ENCODE measurements at regions not wholly inside any gene's neighbourhood (a gene's known extent, or its start where the extent isn't known, plus 50 kb on each side); places are given as distances from the start of the nearest gene placed in this dataset.
A peak's percentile ranks its signal among the peaks of the same experiment; 100 is the strongest.

DNA sequence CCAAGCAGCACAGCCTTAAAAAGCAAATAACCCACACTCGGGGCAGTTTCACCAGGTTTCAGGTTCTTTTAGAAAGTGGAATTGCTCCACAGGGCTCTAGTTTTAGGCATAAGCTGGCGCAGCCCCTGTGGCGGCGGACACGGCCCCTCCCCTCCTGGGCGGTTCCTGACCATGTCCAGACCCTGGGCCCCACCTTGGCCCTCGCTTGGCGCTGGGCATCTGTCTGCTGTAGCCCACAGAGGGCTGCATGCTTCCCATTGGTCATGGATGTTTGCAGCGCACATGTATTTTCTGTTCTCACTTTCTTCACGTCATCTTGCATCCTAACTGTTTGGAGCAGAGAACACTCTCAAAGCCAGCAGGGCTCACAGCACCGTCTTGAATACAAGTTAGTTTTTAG is 244.3 kb downstream of the BRD1 start:
- no peak for DNase-seq

DNA sequence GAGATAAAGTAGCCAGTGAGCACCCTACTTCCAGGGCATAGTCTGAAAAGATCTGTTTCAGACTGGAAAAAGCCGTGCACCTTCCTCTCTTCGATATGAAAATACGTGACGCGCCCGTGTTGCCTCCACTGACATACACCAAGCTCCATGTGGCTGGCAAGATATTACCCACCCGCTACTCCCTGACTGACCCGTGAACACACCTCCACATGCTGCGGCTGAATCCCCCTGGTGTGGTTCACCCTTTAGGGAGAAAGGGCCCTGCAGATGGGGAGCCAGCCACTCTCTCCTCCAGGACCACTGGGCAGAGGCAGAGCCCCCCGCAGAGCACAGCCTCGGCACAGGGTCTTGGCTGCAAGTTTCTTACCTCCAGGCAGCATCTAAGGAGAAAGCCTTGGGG is 245.0 kb downstream of the BRD1 start:
- DNase-seq, result no peak

DNA sequence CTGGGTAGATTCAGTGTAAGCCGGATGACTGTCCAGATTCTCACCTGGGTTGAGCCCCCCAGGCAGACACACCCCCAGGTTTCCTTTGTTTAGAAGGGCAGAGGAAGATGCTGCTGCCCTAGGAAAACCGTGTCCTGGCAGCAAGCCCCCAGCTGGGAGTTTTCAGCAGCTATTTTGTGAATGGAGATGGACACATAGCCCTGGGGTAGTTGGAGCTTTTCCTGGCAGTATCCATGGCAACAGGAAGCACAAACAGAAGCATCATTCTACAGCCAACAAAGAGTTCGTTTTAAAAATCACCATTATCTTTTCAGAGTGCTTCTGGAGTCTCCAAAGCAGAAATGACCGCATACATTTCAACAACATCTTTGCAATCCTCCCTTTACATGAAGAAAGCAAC is 245.5 kb downstream of the BRD1 start:
- no peak for DNase-seq

DNA sequence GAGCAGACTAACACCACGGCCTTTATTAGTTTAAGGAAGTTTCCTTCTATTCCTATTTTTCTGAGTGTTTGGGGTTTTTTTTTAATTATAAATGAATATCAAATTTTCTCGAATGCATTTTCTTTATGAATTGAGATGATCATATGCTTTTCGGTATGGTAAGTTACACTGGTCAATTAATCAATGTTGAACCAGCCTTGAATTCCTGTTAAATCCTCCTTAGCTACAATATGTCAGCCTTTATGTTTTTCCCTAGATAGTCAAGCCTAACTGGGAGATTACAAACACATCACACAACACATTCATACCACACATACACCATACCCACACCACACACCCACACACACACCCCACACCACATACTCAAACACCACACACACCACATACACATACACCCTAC is 247.6 kb downstream of the BRD1 start:
- DNase-seq, result no peak

- no peak for DNase-seq
These were observed 250.3 kb downstream of the BRD1 start for GRCh38 chr22:49577168-49578060.

DNA sequence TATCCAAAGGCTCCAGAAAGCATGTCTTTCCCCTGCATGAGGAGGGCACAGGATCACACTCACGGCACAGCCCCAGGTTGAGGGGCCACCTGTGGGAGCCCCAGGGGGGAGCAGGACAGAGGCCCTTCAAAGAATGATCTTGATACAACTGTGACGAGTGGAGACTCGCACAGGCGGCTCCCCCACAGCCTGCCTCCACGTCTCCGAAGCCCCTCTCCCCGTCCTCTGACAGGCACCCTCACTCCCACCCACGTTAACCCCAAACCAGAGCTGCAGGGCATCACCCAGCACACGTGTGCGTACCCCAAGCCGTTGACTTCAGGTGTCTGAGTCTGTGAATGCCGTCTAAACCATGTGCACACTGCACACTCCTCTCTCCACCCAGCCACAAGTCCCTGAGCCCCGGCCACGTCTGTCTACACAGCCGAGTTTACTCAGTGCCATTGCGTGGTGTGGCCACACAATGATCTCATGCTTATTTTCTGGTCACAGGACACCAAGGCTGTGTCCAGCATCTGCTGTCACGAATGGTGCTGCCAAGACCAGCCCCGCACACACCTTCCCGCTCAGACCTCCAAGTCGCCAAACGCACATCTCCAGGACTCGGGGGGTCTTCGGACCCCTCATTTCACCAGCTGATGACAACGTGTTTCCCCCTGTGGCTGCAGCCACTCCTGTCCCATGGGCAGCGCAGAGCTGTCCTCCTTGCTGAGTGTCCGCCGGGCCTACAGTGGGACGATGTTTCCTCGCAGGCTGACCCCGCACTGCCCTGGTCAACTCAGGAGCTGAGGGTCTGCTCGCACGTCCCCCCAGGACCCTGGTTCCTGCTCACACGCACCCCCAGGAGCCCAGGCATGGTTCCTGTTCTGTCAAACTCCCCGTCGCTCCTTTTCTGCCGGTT is 251.2 kb downstream of the BRD1 start:
- DNase-seq, result no peak

- DNase-seq, result no peak
These were observed 252.0 kb downstream of the BRD1 start for GRCh38 chr22:49575703-49576081.

DNA sequence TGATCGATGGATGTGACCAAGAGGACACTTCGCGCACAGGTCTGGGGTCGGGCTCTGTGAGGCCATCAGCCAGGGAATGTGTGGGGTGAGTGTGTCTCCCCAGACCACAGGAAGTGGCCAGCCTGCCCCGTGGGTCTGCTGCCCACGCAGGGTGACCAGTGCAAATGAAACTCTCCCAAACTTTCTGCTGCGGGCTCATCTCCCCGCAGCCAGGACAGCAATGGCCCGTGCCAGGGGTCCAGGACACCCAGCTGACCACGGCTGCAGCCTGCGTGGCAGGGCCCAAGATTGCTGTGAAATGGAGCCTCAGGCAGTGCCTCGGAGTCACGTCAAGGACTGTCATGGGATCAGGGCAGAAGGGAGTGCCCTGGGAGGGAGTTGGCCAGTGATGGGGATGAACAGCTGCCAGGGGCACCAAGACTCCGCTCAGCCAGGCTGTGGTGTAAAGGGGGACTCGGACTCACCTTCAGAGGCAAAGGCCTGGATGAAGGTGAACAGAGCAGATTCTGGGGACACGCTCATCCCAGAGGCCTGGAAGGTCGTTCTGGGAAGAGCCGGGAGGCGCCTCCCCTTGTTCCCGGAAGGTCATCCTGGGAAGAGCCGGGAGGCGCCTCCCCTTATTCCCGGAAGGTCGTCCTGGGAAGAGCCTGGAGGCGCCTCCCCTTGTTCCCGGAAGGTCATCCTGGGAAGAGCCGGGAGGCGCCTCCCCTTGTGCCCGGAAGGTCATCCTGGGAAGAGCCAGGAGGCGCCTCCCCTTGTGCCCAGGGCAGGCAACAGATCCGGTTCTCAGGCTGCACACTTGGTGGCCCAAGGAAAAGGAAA is 252.6 kb downstream of the BRD1 start:
- DNase-seq, result no peak

DNA sequence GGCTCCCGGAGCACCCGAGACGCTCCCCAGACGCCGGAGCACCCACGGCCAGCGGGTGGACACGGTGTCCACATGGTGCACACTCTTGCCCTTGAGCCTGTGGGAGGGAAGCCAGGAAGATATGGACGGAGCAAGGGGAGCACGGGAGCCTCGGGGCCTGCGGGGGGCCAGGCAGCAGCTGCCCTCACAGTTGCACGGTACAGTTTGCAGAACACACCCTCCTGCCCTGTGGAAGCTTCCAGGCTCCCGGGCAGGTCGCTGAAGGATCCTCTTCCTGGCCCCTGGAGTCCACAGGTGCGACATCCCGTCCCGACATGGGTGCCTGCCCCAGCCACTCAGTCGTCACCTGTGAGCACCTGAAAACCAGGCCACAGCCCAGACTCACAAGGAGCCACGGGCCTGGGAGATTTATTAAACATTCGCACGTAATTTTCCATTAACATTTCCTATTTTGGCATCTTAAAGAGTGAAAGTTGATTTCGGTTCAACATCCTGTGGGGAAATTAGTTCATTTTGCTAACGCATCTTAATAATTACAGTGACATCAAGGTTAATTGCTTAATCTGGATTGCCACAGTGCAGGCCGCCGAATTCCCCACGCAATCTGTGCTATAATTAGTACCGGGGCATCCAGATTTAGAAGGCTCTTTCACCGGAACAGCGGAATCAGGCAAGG is 253.3 kb downstream of the BRD1 start:
- no peak for DNase-seq

GRCh38 chr22:49573109-49573765 is 254.4 kb downstream of the BRD1 start:
- no peak for DNase-seq

DNA sequence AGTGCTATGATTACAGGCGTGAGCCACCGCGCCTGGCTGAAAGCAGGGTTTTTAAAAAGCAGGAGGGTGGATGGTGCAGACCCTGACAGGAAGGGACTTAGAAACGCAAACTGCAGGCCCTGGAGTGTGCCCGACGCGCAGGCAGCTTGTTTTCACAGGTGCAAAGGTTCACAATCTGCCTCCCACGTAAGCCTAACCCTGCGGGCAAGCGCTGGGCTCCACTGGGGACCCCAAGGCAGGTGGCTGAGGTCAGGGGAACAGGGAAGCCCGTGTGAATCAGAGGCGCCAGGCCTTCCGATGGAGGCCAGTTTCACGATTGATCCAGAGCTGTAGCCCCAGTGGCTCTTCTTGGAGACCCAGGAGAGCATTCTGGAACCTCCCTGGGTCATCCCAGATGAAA is 256.3 kb downstream of the BRD1 start:
- no peak for DNase-seq

GRCh38 chr22:49570032-49570848 is 257.4 kb downstream of the BRD1 start:
- DNase-seq, result peak; percentile 9

GRCh38 chr22:49569286-49570031 is 258.2 kb downstream of the BRD1 start:
- DNase-seq, result peak; percentile 8

DNA sequence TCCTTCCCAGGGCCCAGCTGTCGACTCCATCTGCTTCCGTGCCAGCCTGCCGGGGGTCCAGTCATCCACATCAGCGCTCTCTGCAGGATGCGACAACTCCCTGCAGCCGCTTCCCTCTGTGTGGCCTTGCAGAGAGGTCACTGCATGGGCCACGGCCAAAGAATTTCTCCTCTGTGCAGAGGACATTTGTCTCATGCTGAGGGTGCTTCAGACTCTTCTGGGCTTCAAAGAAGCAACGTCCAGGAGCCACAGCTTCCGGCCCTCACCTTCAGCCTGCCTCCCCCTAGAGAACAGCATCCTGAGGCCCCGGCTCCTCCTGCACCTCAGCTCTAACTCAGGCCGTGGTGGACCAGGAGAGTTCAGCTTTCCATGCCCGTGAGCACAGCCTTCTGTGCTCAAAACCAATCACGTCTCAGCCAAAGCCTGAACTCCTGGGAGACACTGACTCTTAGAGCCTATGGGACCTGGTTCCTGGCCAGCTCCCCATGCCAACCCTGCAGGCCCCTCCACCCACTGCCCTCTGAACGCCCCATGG is 258.9 kb downstream of the BRD1 start:
- DNase-seq, result peak; percentile 3

DNA sequence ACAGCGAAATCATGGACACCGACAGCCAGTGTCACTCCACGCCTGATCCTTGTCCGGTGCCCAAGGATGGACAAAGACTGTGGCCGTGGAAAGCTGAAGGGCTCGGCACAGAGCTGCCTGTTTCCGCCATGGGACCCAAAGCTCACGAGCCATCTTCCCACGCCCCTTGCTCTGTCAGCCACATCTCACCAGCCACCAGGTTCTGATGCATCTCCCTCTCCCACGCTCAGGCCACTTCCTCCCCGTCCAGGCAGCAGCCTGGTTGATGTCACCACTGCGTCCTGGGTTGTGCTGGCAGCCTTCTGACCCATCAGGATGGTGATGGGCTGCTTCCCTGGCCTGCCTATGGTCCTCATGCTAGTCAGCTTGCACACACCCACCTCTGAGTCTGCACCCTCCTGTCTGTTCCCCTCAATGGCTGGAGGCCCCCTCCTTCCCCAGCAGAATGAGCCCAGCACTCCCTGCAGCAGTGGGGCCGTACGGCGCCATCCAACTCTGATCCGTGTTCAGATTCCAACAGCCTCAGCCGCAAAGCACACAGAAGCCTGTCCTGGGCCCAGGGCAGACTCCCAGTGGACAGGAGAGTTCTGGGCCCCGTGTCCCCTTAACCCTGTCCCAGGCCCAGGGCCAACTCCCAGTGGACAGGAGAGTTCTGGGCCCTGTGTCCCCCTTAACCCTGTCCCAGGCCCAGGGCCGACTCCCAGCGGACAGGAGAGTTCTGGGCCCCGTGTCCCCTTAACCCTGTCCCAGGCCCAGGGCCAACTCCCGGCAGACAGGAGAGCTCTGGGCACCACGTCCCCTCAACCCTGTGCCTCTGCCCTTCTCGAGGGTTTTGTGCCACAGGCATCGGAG is 259.5 kb downstream of the BRD1 start:
- DNase-seq, result peak; percentile 12

- DNase-seq, result no peak
These were observed 261.0 kb downstream of the BRD1 start for GRCh38 chr22:49566693-49567092.

DNA sequence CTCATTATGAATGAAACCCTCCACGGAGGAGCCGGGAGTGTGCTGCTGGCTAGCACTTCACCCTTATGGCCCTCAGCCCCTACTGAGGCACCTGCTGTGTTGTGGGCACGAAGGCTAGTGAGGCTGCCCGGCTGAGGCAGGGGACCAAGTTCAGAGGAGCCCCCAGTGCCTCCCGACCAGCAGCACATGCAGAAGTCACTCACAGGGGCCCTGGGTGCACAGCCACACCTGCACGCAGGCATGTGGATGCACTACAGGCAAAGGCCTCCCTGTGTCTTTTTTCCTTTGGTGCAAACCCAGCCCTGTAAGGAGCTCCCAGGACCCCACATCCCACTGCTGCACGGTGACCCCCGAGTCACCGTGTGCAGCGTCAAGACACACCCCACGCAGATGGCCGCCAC is 261.5 kb downstream of the BRD1 start:
- DNase-seq, result peak; percentile 2

- DNase-seq, result no peak
These were observed 262.2 kb downstream of the BRD1 start for GRCh38 chr22:49565516-49565855.
